GM23248 (cell line): ENCODE measurements at regions not wholly inside any gene's neighbourhood (a gene's known extent, or its start where the extent isn't known, plus 50 kb on each side); places are given as distances from the start of the nearest gene placed in this dataset.
A peak's percentile ranks its signal among the peaks of the same experiment; 100 is the strongest.

ENCODE experiments used
- DNase-seq: peaks from one replicate; pipeline ENCODE4 v3.0.0-alpha.2; 2015
- H2AFZ ChIP-seq: fragments of 200-600 bp; sonication (generic); 2 replicates; pipeline ENCODE4 v1.6.1; 2016; ENCODE audit warnings: antibody characterized with exemption
- H3F3A ChIP-seq: fragments of 200-600 bp; sonication (generic); 2 replicates; pipeline ENCODE4 v1.6.1; 2016; ENCODE audit warnings: mild to moderate bottlenecking, antibody characterized with exemption, mixed run types; ENCODE audit not compliant: insufficient read depth
- H3K27ac ChIP-seq: fragments of 200-600 bp; sonication (generic); 2 replicates; pipeline ENCODE4 v1.5.1; 2016; ENCODE audit warnings: mild to moderate bottlenecking
- H3K27me3 ChIP-seq: fragments of 200-600 bp; sonication (generic); replicated peaks from 2 replicates; pipeline ENCODE4 v1.6.1; 2016; ENCODE audit warnings: mild to moderate bottlenecking; ENCODE audit not compliant: insufficient read depth
- H3K36me3 ChIP-seq: fragments of 200-600 bp; sonication (generic); 2 replicates; pipeline ENCODE4 v1.6.1; 2016; ENCODE audit warnings: low read depth, mild to moderate bottlenecking
- H3K4me1 ChIP-seq: fragments of 200-600 bp; sonication (generic); 2 replicates; pipeline ENCODE4 v1.6.1; 2016; ENCODE audit warnings: mild to moderate bottlenecking; ENCODE audit not compliant: insufficient read depth
- H3K4me2 ChIP-seq: fragments of 200-600 bp; sonication (generic); one replicate; pipeline ENCODE4 v1.6.1; 2016; ENCODE audit warnings: mild to moderate bottlenecking; ENCODE audit not compliant: unreplicated experiment
- H3K4me3 ChIP-seq: fragments of 200-600 bp; sonication (generic); 2 replicates; pipeline ENCODE4 v1.5.1; 2016; ENCODE audit warnings: mild to moderate bottlenecking
- H3K79me2 ChIP-seq: fragments of 200-600 bp; sonication (generic); 2 replicates; pipeline ENCODE4 v1.6.1; 2016; ENCODE audit warnings: mild to moderate bottlenecking; ENCODE audit not compliant: insufficient read depth
- H3K9ac ChIP-seq: fragments of 200-600 bp; sonication (generic); 2 replicates; pipeline ENCODE4 v1.6.1; 2016; ENCODE audit warnings: mild to moderate bottlenecking
- H3K9me2 ChIP-seq: fragments of 200-600 bp; sonication (generic); 2 replicates; pipeline ENCODE4 v1.6.1; 2016; ENCODE audit warnings: mixed run types, mild to moderate bottlenecking, moderate library complexity; ENCODE audit not compliant: insufficient read depth
- H3K9me3 ChIP-seq: fragments of 200-600 bp; sonication (generic); one replicate; pipeline ENCODE4 v1.6.1; 2017; ENCODE audit warnings: low read depth
- H4K20me1 ChIP-seq: fragments of 200-600 bp; sonication (generic); 2 replicates; pipeline ENCODE4 v1.6.0; 2016; ENCODE audit not compliant: insufficient read depth
- EZH2 ChIP-seq: fragments of 200-600 bp; sonication (generic); IDR thresholded peaks from 2 replicates; pipeline ENCODE4 v1.6.1; 2018; ENCODE audit warnings: antibody characterized with exemption, mild to moderate bottlenecking; ENCODE audit not compliant: insufficient read depth, poor library complexity, severe bottlenecking
- EZH2phosphoT487 ChIP-seq: fragments of 200-600 bp; sonication (generic); IDR thresholded peaks from 2 replicates; pipeline ENCODE4 v1.6.1; 2018; ENCODE audit warnings: antibody characterized with exemption, moderate library complexity, mild to moderate bottlenecking, low read depth; ENCODE audit not compliant: insufficient read depth
- WGBS, 2 experiments: methylation state at CpG; one replicate each; pipeline ENCODE4 v1.1.6; 2015 to 2017; ENCODE audit warnings: low lambda C conversion rate in 2 of 2, low coverage in 1 of 2; ENCODE audit errors: missing lambda C conversion rate in 2 of 2; 5-methylcytosine and 5-hydroxymethylcytosine counted together
- in situ Hi-C: fragments of 300-500 bp; cut with MboI; formaldehyde crosslinking; loops from 2 replicates; pipeline ENCODE4 v1.15.0; 2020

GRCh38 chr1:198906739-198907422, 268.0 kb downstream of the PTPRC start:
- Histone ChIP-seq H3K79me2 (peaks cover 9% of the 10 kb centered on the region; the same call in 1 of the 2 replicates), H3K9me3 (no peaks in the 10 kb centered on the region), H3K9ac (no peak overlapping the region), H3K9me2 (no peaks in the 10 kb centered on the region; the same call in 1 of the 2 replicates), H2AFZ (no peak overlapping the region), H3K36me3 (no peaks in the 10 kb centered on the region), H3K27me3 (no peaks in the 10 kb centered on the region), H4K20me1 (no peaks in the 10 kb centered on the region), H3F3A (0 out of 2 replicates have a peak, but pooled peaks cover 12% of the 10 kb centered on the region), H3K4me2 (no peak overlapping the region), H3K27ac (no peak overlapping the region), H3K4me1 (peaks cover 44% of the 10 kb centered on the region), H3K4me3 (no peak overlapping the region)
- DNase-seq = no peak
- WGBS, 2 experiments = 97% methylated on average over 4 of the region's 4 CpGs
- TF ChIP-seq EZH2 (no peak), EZH2phosphoT487 (no peak)
- in situ Hi-C loops = no loop called here

GRCh38 chr1:198907423-198907746, 268.5 kb downstream of the PTPRC start:
- Histone ChIP-seq H3K9me3 (no peaks in the 10 kb centered on the region), H4K20me1 (no peaks in the 10 kb centered on the region), H3F3A (0 out of 2 replicates have a peak, but pooled peaks cover 12% of the 10 kb centered on the region), H3K9me2 (no peaks in the 10 kb centered on the region; the same call in 1 of the 2 replicates), H2AFZ (no peak overlapping the region), H3K27ac (no peak overlapping the region), H3K79me2 (peaks cover 12% of the 10 kb centered on the region; the same call in 1 of the 2 replicates), H3K27me3 (no peaks in the 10 kb centered on the region), H3K4me1 (peaks cover 45% of the 10 kb centered on the region), H3K4me2 (no peak overlapping the region), H3K4me3 (no peak overlapping the region), H3K9ac (no peak overlapping the region), H3K36me3 (no peaks in the 10 kb centered on the region)
- no peak for TF ChIP-seq EZH2
- no peak for TF ChIP-seq EZH2phosphoT487
- 97 to 98% methylated on average over 3 of the region's 3 CpGs for WGBS, 2 experiments
- no peak for DNase-seq
- in situ Hi-C loops = no loop called here

GRCh38 chr1:198908995-198909394, 270.2 kb downstream of the PTPRC start:
- peaks cover 24% of the 10 kb centered on the region for H3K79me2 ChIP-seq
- H3K36me3 ChIP-seq = no peaks in the 10 kb centered on the region
- H3K9me3 ChIP-seq = no peaks in the 10 kb centered on the region
- in situ Hi-C loops = no loop called here
- 0 out of 2 replicates have a peak, but pooled peaks cover 12% of the 10 kb centered on the region for H3F3A ChIP-seq
- 26 to 28% methylated on average over 3 of the region's 3 CpGs for WGBS, 2 experiments
- H2AFZ ChIP-seq = no peak overlapping the region
- H3K27ac ChIP-seq = no peak overlapping the region
- H3K4me1 ChIP-seq = peaks cover 50% of the 10 kb centered on the region
- H3K4me2 ChIP-seq = peak overlapping the region; percentile 13
- no peaks in the 10 kb centered on the region for H3K27me3 ChIP-seq
- DNase-seq = no peak
- H3K9me2 ChIP-seq = no peaks in the 10 kb centered on the region; the same call in 1 of the 2 replicates
- no peak for TF ChIP-seq EZH2phosphoT487
- no peak for TF ChIP-seq EZH2
- no peaks in the 10 kb centered on the region for H4K20me1 ChIP-seq
- no peak overlapping the region for H3K4me3 ChIP-seq
- no peak overlapping the region for H3K9ac ChIP-seq

GRCh38 chr1:198909973-198910372, 271.1 kb downstream of the PTPRC start:
- H3K79me2 ChIP-seq = peaks cover 24% of the 10 kb centered on the region
- H2AFZ ChIP-seq = no peak overlapping the region
- H3F3A ChIP-seq = 0 out of 2 replicates have a peak, but pooled peaks cover 12% of the 10 kb centered on the region
- no peak for TF ChIP-seq EZH2
- TF ChIP-seq EZH2phosphoT487 = no peak
- H3K4me3 ChIP-seq = no peak overlapping the region
- H3K9me2 ChIP-seq = peaks cover 3% of the 10 kb centered on the region
- H3K9ac ChIP-seq = no peak overlapping the region
- H4K20me1 ChIP-seq = no peaks in the 10 kb centered on the region
- no peaks in the 10 kb centered on the region for H3K9me3 ChIP-seq
- in situ Hi-C loops = no loop called here
- no peak overlapping the region for H3K27ac ChIP-seq
- WGBS, 2 experiments = 91 to 98% methylated on average over 2 of the region's 2 CpGs
- peaks cover 40% of the 10 kb centered on the region for H3K4me1 ChIP-seq
- H3K36me3 ChIP-seq = no peaks in the 10 kb centered on the region
- peak; percentile 52 for DNase-seq
- no peaks in the 10 kb centered on the region for H3K27me3 ChIP-seq
- peak overlapping the region; percentile 3 for H3K4me2 ChIP-seq
